ENCODE measurements at regions not wholly inside any gene's neighbourhood (a gene's known extent, or its start where the extent isn't known, plus 50 kb on each side); places are given as distances from the start of the nearest gene placed in this dataset.

- TF ChIP-seq CTCF (IDR thresholded peaks at IDR 0.05; ENCODE audit: poor library complexity), result no peak
- no peak for TF ChIP-seq EZH2 (IDR thresholded peaks at IDR 0.05; ENCODE audit: borderline replicate concordance)
- TF ChIP-seq EZH2phosphoT487 (IDR thresholded peaks at IDR 0.05; ENCODE audit: low read depth, severe bottlenecking, unreplicated experiment), result no peak
Measured at GRCh38 chr2:51734115-51734514, 702.2 kb upstream of the NRXN1 start.
